ENCODE measurements at regions not wholly inside any gene's neighbourhood (a gene's known extent, or its start where the extent isn't known, plus 50 kb on each side); places are given as distances from the start of the nearest gene placed in this dataset.

- Histone ChIP-seq H3K27ac (replicated peaks) (no peak overlapping the region), H3K27me3 (ENCODE audit: insufficient read depth, poor library complexity, severe bottlenecking) (no peaks in the 10 kb centered on the region), H3K4me3 (replicated peaks; ENCODE audit: insufficient read depth, low read length) (no peak overlapping the region)
- no peak for DNase-seq (ENCODE audit: low read depth in 1 of 2, low spot score in 1 of 2)
- TF ChIP-seq SPI1 (IDR thresholded peaks at IDR 0.05; ENCODE audit: borderline replicate concordance, low read depth) (no peak), REST (IDR thresholded peaks at IDR 0.05; ENCODE audit: insufficient replicate concordance, low read depth) (no peak), CTCF (IDR thresholded peaks at IDR 0.05; ENCODE audit: insufficient read depth, low read length) (no peak), GABPA (IDR thresholded peaks at IDR 0.05; ENCODE audit: low read depth) (no peak), POLR2AphosphoS5 (IDR thresholded peaks at IDR 0.05; ENCODE audit: low read depth) (no peak)
Observed at GRCh38 chr4:45349859-45350258, 623.5 kb upstream of the GNPDA2 start.

GRCh38 chr4:45346816-45347435 lies 620.6 kb upstream of the GNPDA2 start:
- Histone ChIP-seq H3K4me3 (replicated peaks; ENCODE audit: insufficient read depth, low read length) (no peak overlapping the region), H3K27me3 (ENCODE audit: insufficient read depth, poor library complexity, severe bottlenecking) (no peaks in the 10 kb centered on the region), H3K27ac (replicated peaks) (no peak overlapping the region)
- TF ChIP-seq GABPA (IDR thresholded peaks at IDR 0.05; ENCODE audit: low read depth) (no peak), POLR2AphosphoS5 (IDR thresholded peaks at IDR 0.05; ENCODE audit: low read depth) (no peak), REST (IDR thresholded peaks at IDR 0.05; ENCODE audit: insufficient replicate concordance, low read depth) (no peak), CTCF (IDR thresholded peaks at IDR 0.05; ENCODE audit: insufficient read depth, low read length) (no peak), SPI1 (IDR thresholded peaks at IDR 0.05; ENCODE audit: borderline replicate concordance, low read depth) (no peak)
- no peak for DNase-seq (ENCODE audit: low read depth in 1 of 2, low spot score in 1 of 2)

GRCh38 chr4:45345558-45345957 lies 619.2 kb upstream of the GNPDA2 start:
- no peak for DNase-seq (ENCODE audit: low read depth in 1 of 2, low spot score in 1 of 2)
- Histone ChIP-seq H3K27me3 (ENCODE audit: insufficient read depth, poor library complexity, severe bottlenecking) (no peaks in the 10 kb centered on the region), H3K27ac (replicated peaks) (no peak overlapping the region), H3K4me3 (replicated peaks; ENCODE audit: insufficient read depth, low read length) (no peak overlapping the region)
- TF ChIP-seq REST (IDR thresholded peaks at IDR 0.05; ENCODE audit: insufficient replicate concordance, low read depth): no peak
- TF ChIP-seq SPI1 (IDR thresholded peaks at IDR 0.05; ENCODE audit: borderline replicate concordance, low read depth): no peak
- no peak for TF ChIP-seq POLR2AphosphoS5 (IDR thresholded peaks at IDR 0.05; ENCODE audit: low read depth)
- TF ChIP-seq GABPA (IDR thresholded peaks at IDR 0.05; ENCODE audit: low read depth): no peak
- TF ChIP-seq CTCF (IDR thresholded peaks at IDR 0.05; ENCODE audit: insufficient read depth, low read length): no peak
